ENCODE measurements at regions not wholly inside any gene's neighbourhood (a gene's known extent, or its start where the extent isn't known, plus 50 kb on each side); places are given as distances from the start of the nearest gene placed in this dataset.

DNA sequence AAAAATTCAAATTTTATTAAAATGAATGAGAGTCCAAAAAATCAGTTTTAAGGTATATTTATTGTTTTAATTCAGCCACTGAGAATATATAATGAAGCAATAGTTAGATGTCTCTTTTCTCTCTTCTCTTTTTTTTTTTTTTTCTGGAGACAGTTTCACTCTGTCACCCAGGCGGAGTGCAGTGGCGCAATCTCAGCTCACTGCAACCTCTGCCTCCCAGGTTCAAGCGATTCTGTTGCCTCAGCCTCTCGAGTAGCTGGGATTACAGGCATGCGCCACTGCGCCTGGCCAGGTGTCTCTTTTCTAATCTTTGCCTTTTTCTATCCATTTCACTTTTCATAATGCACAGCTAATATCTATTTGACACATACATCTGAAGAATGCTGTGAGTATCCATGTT is 307.1 kb upstream of the RGS6 start:
- CTCF ChIA-PET (ENCODE audit: low intra/inter-chr PET ratio): no interaction called here
- Histone ChIP-seq H3K9me1 (ENCODE audit: control insufficient read depth, insufficient read depth, low read length) (no peaks in the 10 kb centered on the region), H3K79me2 (ENCODE audit: control insufficient read depth, insufficient read depth, low read length) (no peaks in the 10 kb centered on the region), H4K20me1 (replicated peaks; ENCODE audit: control insufficient read depth, insufficient read depth, low read length) (no peaks in the 10 kb centered on the region), H3K4me1 (replicated peaks in 1 of 2; ENCODE audit: control insufficient read depth in 2 of 2, insufficient read depth in 2 of 2, low read length in 2 of 2) (no peaks in the 10 kb centered on the region; a peak in 1 of 5 replicates), H3K27me3 (ENCODE audit: control insufficient read depth in 2 of 2, insufficient read depth in 2 of 2, low read length in 2 of 2) (no peaks in the 10 kb centered on the region), H3K27ac (ENCODE audit: extremely low read depth, low read depth, low read length) (no peak overlapping the region), H3K4me2 (ENCODE audit: insufficient read depth, low read length) (no peak overlapping the region), H3K9me3 (replicated peaks; ENCODE audit: control insufficient read depth, insufficient read depth, low read depth, low read length) (no peaks in the 10 kb centered on the region), H3K36me3 (ENCODE audit: control insufficient read depth, insufficient read depth, low read length) (no peaks in the 10 kb centered on the region), H3K9ac (ENCODE audit: insufficient read depth in 1 of 2, low read depth in 2 of 2, low read length in 2 of 2) (no peak overlapping the region), H2AFZ (ENCODE audit: low read depth, low read length) (no peak overlapping the region), H3K4me3 (no peak overlapping the region)
- DNase-seq (ENCODE audit: extremely low read depth in 1 of 4, low spot score in 3 of 4) (no peak), ATAC-seq (no peak), FAIRE-seq (no peak)
- intact Hi-C loops (cut with micrococcal nuclease): no loop called here
- no TSS peak for BruUV-seq (replicated peaks)
- in situ Hi-C loops (cut with MboI): no loop called here
- TF ChIP-seq NFIX (CRISPR knock-in tag; IDR thresholded peaks at IDR 0.05; ENCODE audit: low read depth) (no peak), BRD4 (IDR thresholded peaks at IDR 0.05) (no peak), ESRRA (IDR thresholded peaks at IDR 0.05; ENCODE audit: borderline replicate concordance, low read depth) (no peak), HDAC8 (tag; IDR thresholded peaks at IDR 0.05) (no peak), CEBPB (tag; IDR thresholded peaks at IDR 0.05) (peak; percentile 32; the same call in 1 of the 2 replicates), JUND (IDR thresholded peaks at IDR 0.05; ENCODE audit: borderline replicate concordance, low read depth, low read length) (no peak), JUND (tag; IDR thresholded peaks at IDR 0.05; ENCODE audit: borderline replicate concordance, low read depth, low read length) (no peak), RBM39 (optimal IDR thresholded peaks at IDR 0.05; ENCODE audit: low read depth, low read length) (no peak), CXXC5 (CRISPR knock-in tag; IDR thresholded peaks at IDR 0.05) (no peak), SMC3 (conservative IDR thresholded peaks at IDR 0.05; ENCODE audit: insufficient read depth, low read depth, low read length) (no peak), PRDM10 (IDR thresholded peaks at IDR 0.05; ENCODE audit: partially characterized antibody) (no peak), GATA2 (CRISPR knock-in tag; IDR thresholded peaks at IDR 0.05) (no peak)
- TF ChIP-seq, protein P1, sequence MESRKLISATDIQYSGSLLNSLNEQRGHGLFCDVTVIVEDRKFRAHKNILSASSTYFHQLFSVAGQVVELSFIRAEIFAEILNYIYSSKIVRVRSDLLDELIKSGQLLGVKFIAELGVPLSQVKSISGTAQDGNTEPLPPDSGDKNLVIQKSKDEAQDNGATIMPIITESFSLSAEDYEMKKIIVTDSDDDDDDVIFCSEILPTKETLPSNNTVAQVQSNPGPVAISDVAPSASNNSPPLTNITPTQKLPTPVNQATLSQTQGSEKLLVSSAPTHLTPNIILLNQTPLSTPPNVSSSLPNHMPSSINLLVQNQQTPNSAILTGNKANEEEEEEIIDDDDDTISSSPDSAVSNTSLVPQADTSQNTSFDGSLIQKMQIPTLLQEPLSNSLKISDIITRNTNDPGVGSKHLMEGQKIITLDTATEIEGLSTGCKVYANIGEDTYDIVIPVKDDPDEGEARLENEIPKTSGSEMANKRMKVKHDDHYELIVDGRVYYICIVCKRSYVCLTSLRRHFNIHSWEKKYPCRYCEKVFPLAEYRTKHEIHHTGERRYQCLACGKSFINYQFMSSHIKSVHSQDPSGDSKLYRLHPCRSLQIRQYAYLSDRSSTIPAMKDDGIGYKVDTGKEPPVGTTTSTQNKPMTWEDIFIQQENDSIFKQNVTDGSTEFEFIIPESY (CRISPR knock-in tag; IDR thresholded peaks at IDR 0.05): peak; percentile 45; the same call in 1 of the 2 replicates
- whole genome bisulfite sequencing (ENCODE audit: insufficient coverage, low coverage, missing lambda C conversion rate): 100% methylated on average over 1 of the region's 6 CpGs
- POLR2A ChIA-PET: no interaction called here

Data from K562 (cell line).